Renal cortex interstitium (tissue), 11 donors: ENCODE measurements at regions not wholly inside any gene's neighbourhood (a gene's known extent, or its start where the extent isn't known, plus 50 kb on each side); places are given as distances from the start of the nearest gene placed in this dataset.

Source experiments
- DNase-seq, 11 donors: peaks; one replicate each; pipeline ENCODE4 v3.0.0-alpha.2; 2013; ENCODE audit warnings: low read depth in 9 of 11, low spot score in 4 of 11; ENCODE audit errors: extremely low read depth in 1 of 11

- no peak for DNase-seq
These were observed 418.2 kb downstream of the FLRT2 start for GRCh38 chr14:85948153-85948552.

GRCh38 chr14:85947461-85948139 lies 417.7 kb downstream of the FLRT2 start:
- no peak for DNase-seq

GRCh38 chr14:85943192-85943591 lies 413.2 kb downstream of the FLRT2 start:
- no peak for DNase-seq

- no peak for DNase-seq
These were observed 404.9 kb downstream of the FLRT2 start for GRCh38 chr14:85934886-85935254.

GRCh38 chr14:85934123-85934885 lies 404.4 kb downstream of the FLRT2 start:
- DNase-seq: peak in 3 of 11 donors; percentile 1 to 4 (median 2)

- no peak for DNase-seq
These were observed 391.3 kb downstream of the FLRT2 start for GRCh38 chr14:85921241-85921640.

GRCh38 chr14:85917716-85918115 lies 387.8 kb downstream of the FLRT2 start:
- no peak for DNase-seq

- no peak for DNase-seq
These were observed 385.8 kb downstream of the FLRT2 start for GRCh38 chr14:85915711-85916110.

- no peak for DNase-seq
These were observed 382.2 kb downstream of the FLRT2 start for GRCh38 chr14:85912141-85912540.

- no peak for DNase-seq
These were observed 381.1 kb downstream of the FLRT2 start for GRCh38 chr14:85911044-85911443.

GRCh38 chr14:85909581-85909980 lies 379.6 kb downstream of the FLRT2 start:
- no peak for DNase-seq

- no peak for DNase-seq
These were observed 377.6 kb downstream of the FLRT2 start for GRCh38 chr14:85907536-85907935.

GRCh38 chr14:85897808-85898207 lies 367.9 kb downstream of the FLRT2 start:
- DNase-seq: no peak

GRCh38 chr14:85895603-85896002 lies 365.7 kb downstream of the FLRT2 start:
- DNase-seq: no peak

GRCh38 chr14:85892251-85892650 lies 362.3 kb downstream of the FLRT2 start:
- DNase-seq: no peak

GRCh38 chr14:85883966-85884365 lies 354.0 kb downstream of the FLRT2 start:
- no peak for DNase-seq

GRCh38 chr14:85883101-85883500 lies 353.2 kb downstream of the FLRT2 start:
- no peak for DNase-seq

GRCh38 chr14:85881935-85882334 lies 352.0 kb downstream of the FLRT2 start:
- DNase-seq: no peak

- DNase-seq: no peak
These were observed 348.9 kb downstream of the FLRT2 start for GRCh38 chr14:85878874-85879273.

GRCh38 chr14:85873006-85873405 lies 343.1 kb downstream of the FLRT2 start:
- no peak for DNase-seq

GRCh38 chr14:85867450-85867849 lies 337.5 kb downstream of the FLRT2 start:
- DNase-seq: no peak
